GM19023 (cell line): ENCODE measurements at regions not wholly inside any gene's neighbourhood (a gene's known extent, or its start where the extent isn't known, plus 50 kb on each side); places are given as distances from the start of the nearest gene placed in this dataset.

Source experiments
- ATAC-seq: cut with Tn5 transposase; IDR thresholded peaks from one replicate; pipeline ENCODE4 v1.9.1; 2021; ENCODE audit warnings: mild to moderate bottlenecking, moderate library complexity; ENCODE audit not compliant: unreplicated experiment

- no peak for ATAC-seq
Measured at GRCh38 chr3:102177075-102177755, 257.6 kb upstream of the ZPLD1 start.

DNA sequence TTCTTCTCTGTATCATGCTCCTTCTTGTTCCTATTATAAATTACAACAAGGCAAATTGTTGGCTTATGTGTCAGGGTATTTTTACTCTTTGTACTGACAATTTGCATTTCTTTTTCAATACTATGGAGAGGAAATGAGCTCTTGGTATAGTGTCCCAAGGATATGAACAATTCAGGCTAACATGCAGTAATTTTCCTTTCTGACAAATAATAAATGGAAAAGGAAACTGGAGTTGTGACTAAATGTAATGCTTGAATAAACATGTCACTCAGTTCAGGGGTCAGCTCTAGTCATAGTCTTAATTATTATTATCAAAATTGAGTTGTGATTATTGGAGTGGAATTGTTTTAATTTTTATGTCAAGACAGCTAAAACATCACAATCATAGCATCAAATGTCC, 256.0 kb upstream of the ZPLD1 start:
- ATAC-seq, result no peak

DNA sequence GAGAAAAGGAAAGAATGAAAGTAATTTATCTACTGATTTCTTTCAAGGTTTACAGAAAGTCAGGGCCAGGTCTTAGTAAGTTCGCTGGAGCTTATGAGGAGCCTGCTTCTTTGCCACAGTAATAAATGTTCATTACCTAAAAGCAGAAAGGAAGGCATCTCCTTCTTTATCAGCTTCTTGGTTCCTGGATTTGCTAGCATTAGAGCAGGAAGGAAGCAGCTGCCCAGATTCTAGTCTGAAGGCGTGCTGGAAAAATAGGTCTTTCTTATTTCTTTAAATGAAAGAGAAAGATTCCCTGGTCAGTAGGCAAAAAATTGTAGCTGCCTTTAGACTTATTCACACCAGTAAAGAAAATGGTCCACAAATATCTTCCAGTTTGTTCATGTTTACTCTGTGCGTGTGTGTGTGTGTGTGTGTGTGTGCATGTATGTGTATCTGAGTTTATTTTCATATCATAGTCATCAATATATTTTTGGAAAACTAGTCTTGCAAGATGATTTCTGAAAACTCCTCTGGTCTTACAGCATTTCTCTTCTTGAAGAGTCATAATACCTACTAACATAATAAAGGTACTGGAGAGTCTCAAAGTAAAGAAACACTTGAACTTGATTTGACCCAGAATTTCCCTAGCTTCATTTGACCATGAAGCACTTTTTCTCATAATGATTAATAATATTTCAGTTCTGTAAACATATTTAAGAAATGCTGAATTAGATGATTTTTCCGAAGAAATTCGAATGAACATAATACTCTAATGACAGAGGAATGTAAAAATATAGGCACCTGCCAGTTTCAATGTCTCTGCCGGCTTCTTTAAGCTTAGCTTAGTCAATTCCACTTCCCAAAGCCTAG, 255.3 kb upstream of the ZPLD1 start:
- ATAC-seq, result peak; percentile 39

GRCh38 chr3:102180280-102180931, 254.4 kb upstream of the ZPLD1 start:
- ATAC-seq, result peak; percentile 33

- ATAC-seq, result no peak
Measured at GRCh38 chr3:102181175-102181920, 253.5 kb upstream of the ZPLD1 start.

- ATAC-seq, result no peak
Measured at GRCh38 chr3:102182162-102182561, 252.7 kb upstream of the ZPLD1 start.

DNA sequence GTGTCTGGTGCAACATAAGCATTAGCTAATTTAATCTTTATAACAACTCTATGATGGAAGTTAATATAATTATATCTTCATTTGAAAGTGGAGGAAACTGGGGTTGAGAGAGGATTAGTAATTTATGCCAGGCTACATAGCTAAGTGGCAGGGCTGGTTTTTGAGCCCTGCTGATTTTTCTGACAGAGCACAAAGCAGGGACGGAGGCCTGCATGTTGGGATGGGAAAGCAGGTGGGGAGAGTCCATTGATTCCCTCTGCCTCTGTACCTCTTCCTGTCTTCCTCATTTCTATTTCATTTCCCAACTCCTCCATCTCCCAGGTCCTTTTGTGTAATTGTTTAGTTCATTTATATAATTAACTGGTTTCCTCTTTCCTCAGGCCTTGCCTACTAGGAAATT, 251.6 kb upstream of the ZPLD1 start:
- ATAC-seq, result no peak

GRCh38 chr3:102183623-102184022, 251.2 kb upstream of the ZPLD1 start:
- no peak for ATAC-seq

DNA sequence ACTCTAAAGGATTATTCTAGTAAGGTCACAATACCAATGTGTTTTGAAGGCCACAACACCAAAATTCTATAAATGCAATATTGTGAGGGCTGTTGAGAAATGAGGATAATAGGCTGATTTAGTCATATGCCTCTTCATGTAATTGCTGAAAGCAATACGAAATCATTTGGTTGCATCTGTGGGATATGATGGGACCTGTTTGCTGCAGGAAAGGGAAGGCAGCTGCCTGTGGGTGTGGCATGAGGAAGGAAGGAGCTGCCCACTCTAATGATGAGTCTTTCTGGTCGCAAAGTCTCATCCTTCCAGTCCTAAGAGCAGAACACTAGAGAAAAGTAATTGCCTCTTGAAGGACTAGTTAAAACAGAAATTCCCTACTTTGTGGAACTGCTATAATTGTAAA, 245.3 kb upstream of the ZPLD1 start:
- ATAC-seq, result no peak

DNA sequence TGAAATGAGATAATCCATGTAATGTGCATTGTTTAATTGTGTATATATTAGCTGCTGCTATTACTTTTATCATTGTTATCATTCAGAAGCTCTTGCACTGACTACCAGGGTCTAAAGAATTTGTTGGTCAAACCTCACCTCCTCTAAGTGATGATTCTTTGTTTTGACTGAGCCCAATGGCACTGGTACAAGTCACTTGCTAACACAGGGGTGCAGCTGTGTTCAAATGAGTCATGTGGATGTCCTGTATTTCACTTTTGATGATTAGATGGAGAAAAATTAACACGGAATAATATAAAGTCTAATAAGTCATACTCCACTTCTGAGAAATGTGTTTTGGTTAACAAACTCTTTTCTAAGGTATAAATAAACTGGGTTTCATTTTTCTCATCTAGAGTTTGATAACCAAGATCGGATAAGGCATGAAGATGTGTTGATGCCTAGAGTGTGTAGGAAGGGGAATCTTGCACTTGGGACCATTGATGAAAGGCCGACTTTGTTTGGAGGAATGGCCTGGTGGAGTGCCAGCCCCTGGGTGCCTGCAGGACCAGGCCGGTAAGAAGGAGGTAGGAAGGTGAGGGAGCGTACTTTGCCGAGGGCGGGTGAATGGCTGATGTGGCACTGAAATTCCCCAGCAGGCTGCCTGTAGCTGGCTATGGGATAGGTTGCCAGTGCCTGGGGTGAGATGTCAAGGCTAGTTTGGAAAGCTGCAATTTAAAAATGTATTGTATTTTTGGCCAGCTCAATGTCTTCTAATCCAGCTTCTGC, 244.7 kb upstream of the ZPLD1 start:
- no peak for ATAC-seq

DNA sequence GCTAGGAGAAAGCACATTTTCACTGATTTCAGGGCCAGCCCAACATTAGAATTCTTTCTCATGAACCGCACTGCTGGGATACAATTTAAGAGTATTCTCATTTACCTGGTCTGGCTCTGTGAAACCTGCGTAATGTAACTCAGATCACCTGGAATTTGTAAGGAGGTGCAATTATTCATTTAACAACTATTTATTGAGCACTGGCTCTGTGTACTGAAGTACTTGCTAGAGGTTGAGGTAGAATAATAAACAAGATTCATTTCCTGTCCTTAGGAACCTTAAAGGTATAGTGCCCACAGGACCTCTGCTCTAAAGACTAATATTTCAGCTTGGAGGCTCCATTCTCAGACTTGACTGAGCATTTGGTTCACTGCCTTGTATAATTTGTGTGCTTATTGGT, 242.2 kb upstream of the ZPLD1 start:
- ATAC-seq, result no peak

GRCh38 chr3:102193255-102193654, 241.6 kb upstream of the ZPLD1 start:
- no peak for ATAC-seq

GRCh38 chr3:102194001-102194400, 240.8 kb upstream of the ZPLD1 start:
- no peak for ATAC-seq

DNA sequence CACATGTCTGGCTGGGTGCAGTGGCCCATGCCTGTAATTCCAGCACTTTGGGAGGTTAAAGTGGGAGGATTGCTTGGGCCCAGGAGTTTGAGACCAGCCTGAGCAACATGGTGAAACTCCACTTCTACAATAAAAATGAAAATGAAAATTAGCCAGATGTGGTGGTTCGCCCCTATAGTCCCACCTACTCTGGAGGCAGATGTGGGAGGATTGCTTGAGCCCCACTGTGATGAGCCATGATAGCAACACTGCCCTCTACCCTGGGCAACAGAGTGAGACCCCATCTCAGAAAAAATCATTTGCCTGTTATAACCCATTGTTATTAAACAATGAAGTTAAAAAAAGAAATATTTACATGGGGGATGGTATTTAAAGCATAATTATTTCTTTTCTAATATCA, 240.1 kb upstream of the ZPLD1 start:
- no peak for ATAC-seq

DNA sequence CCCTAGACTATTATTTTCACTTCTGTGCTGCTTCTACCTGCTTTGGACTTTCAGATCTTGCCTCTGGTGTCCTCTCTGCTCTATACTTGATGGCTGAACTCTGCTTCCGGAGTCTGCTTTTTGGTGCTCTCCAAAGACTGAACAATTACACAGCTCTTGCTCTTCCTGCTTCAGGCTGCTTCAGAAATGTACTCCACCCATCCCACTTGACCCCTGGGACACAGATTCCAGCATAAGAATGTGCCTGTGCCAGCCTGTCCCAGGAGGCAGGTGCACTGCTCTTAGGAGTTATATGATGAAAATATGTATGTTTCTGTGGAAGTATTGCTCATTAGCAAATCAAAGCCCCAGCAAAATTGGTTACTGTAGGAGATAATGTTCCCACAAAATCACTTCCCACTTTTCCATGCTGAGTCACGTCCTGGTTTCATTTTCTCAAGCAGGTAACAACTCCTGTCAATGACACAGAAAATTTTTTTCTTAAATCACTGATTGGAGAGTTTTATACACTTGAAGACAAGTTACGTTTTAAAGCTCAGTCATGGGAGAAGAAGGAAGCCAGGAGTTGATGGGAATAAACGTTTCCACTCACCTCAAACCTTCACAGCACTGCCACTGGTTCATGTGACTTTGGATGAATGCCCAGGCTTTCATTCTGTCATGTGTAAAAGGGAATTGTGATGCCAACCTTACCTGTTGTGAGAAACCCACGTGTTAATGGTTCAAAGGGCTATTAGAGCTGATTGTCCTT, 239.4 kb upstream of the ZPLD1 start:
- no peak for ATAC-seq

DNA sequence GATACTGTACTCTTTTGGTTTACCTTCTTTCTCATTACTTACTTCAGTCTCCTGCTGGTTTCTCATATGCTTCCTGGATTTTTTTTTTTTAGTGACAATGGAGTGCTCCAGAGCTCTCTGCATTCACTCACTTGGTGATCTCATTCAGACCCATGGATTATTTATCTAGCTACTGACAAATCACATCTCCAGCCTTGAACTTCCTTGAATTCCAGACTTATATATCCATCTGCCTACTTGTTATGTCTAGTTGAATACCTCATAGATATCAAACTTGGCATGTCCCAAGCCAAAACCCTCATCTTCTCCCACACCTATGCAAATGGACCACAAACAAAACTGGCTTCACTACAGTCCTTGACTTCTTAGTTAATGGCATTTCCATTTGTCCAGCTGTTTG, 234.7 kb upstream of the ZPLD1 start:
- no peak for ATAC-seq

- ATAC-seq, result no peak
Measured at GRCh38 chr3:102200560-102200959, 234.3 kb upstream of the ZPLD1 start.

DNA sequence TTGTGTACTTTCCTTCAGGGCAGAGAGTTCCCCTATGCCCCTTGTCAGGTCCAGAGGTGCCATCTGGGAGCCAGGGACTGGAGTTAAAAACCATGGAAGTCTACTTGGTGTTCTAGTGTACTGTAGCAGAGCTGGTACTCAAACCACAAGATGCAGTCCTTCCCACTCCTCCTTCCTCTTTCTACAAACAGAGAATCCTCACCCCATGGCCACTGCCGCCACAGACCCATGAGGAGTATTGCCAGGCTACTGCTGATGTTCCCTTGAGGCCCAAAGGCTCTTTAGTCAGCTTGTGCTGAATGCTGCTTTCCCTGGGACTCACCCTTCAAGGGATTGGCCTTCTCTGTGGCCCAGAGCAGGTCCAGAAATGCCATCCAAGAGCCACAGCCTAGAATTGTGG, 229.2 kb upstream of the ZPLD1 start:
- no peak for ATAC-seq

DNA sequence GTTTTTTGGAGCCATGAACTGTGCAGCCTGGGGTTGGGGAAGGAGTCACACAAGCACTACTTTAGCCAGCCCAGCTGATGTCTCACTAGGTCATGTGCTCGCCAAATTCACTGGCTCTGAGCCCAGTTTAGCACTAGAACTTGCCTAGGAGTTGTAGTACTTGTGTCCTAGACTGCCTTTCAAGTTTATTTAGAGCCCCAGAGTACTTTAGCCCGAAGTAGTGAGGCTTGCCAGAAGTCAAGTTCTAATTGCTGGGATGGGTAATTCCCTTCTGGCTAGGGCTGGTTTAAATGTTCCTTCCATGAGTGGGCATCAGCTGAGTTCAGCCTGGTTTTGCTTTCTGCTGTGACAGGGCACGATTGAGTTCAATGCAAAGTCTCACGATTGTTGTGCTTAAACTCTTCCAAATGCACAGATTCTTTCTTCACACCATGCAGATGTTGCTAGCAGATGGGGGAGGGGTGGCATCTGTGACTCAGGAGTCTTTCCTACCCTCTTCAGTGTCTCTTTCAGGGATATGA, 228.2 kb upstream of the ZPLD1 start:
- no peak for ATAC-seq

GRCh38 chr3:102207151-102207571, 227.7 kb upstream of the ZPLD1 start:
- no peak for ATAC-seq
